ENCODE measurements at regions not wholly inside any gene's neighbourhood (a gene's known extent, or its start where the extent isn't known, plus 50 kb on each side); places are given as distances from the start of the nearest gene placed in this dataset.

- Histone ChIP-seq H3K9me2 (replicated peaks; ENCODE audit: control insufficient read depth, low read length) (no peaks in the 10 kb centered on the region), H3K4me1 (ENCODE audit: control insufficient read depth, low read length) (no peaks in the 10 kb centered on the region), H3K27ac (ENCODE audit: low read depth, low read length) (no peak overlapping the region), H3K27me3 (ENCODE audit: control insufficient read depth, low read length) (no peaks in the 10 kb centered on the region), H3K36me3 (ENCODE audit: control insufficient read depth, low read length) (no peaks in the 10 kb centered on the region), H3K4me2 (ENCODE audit: low read length) (no peak overlapping the region), H3F3A (ENCODE audit: control insufficient read depth, insufficient read depth) (no peaks in the 10 kb centered on the region), H4K20me1 (ENCODE audit: control insufficient read depth, insufficient read depth, low read depth, low read length) (no peaks in the 10 kb centered on the region), H3K79me2 (ENCODE audit: control insufficient read depth, low read length) (no peaks in the 10 kb centered on the region), H3K4me3 (ENCODE audit: low read length) (no peak overlapping the region), H3K9me3 (ENCODE audit: control insufficient read depth, insufficient read depth, low read length) (no peaks in the 10 kb centered on the region)
- TF ChIP-seq CTCF (IDR thresholded peaks at IDR 0.05; ENCODE audit: low read depth, low read length, poor library complexity, severe bottlenecking) (no peak), EZH2phosphoT487 (IDR thresholded peaks at IDR 0.05; ENCODE audit: borderline replicate concordance, low read length) (no peak)
Observed at GRCh38 chr3:167054926-167055325, 325.2 kb downstream of the ZBBX start.

- Histone ChIP-seq H3K4me3 (ENCODE audit: low read length) (no peak overlapping the region), H3K4me2 (ENCODE audit: low read length) (no peak overlapping the region), H3F3A (ENCODE audit: control insufficient read depth, insufficient read depth) (no peaks in the 10 kb centered on the region), H3K27ac (ENCODE audit: low read depth, low read length) (no peak overlapping the region), H3K36me3 (ENCODE audit: control insufficient read depth, low read length) (no peaks in the 10 kb centered on the region), H3K9me2 (replicated peaks; ENCODE audit: control insufficient read depth, low read length) (no peaks in the 10 kb centered on the region), H3K9me3 (ENCODE audit: control insufficient read depth, insufficient read depth, low read length) (no peaks in the 10 kb centered on the region), H3K4me1 (ENCODE audit: control insufficient read depth, low read length) (no peaks in the 10 kb centered on the region), H4K20me1 (ENCODE audit: control insufficient read depth, insufficient read depth, low read depth, low read length) (no peaks in the 10 kb centered on the region), H3K79me2 (ENCODE audit: control insufficient read depth, low read length) (no peaks in the 10 kb centered on the region), H3K27me3 (ENCODE audit: control insufficient read depth, low read length) (no peaks in the 10 kb centered on the region)
- no peak for TF ChIP-seq EZH2phosphoT487 (IDR thresholded peaks at IDR 0.05; ENCODE audit: borderline replicate concordance, low read length)
- TF ChIP-seq CTCF (IDR thresholded peaks at IDR 0.05; ENCODE audit: low read depth, low read length, poor library complexity, severe bottlenecking): no peak
Observed at GRCh38 chr3:167051421-167051820, 328.7 kb downstream of the ZBBX start.

GRCh38 chr3:167033866-167034265 is 346.2 kb downstream of the ZBBX start:
- no peak for TF ChIP-seq CTCF (IDR thresholded peaks at IDR 0.05; ENCODE audit: low read depth, low read length, poor library complexity, severe bottlenecking)
- TF ChIP-seq EZH2phosphoT487 (IDR thresholded peaks at IDR 0.05; ENCODE audit: borderline replicate concordance, low read length): no peak
- Histone ChIP-seq H3K9me3 (ENCODE audit: control insufficient read depth, insufficient read depth, low read length) (no peaks in the 10 kb centered on the region), H3K4me3 (ENCODE audit: low read length) (no peak overlapping the region), H3K79me2 (ENCODE audit: control insufficient read depth, low read length) (no peaks in the 10 kb centered on the region), H3K27ac (ENCODE audit: low read depth, low read length) (no peak overlapping the region), H3F3A (ENCODE audit: control insufficient read depth, insufficient read depth) (no peaks in the 10 kb centered on the region), H3K36me3 (ENCODE audit: control insufficient read depth, low read length) (no peaks in the 10 kb centered on the region), H3K27me3 (ENCODE audit: control insufficient read depth, low read length) (no peaks in the 10 kb centered on the region), H4K20me1 (ENCODE audit: control insufficient read depth, insufficient read depth, low read depth, low read length) (no peaks in the 10 kb centered on the region), H3K4me2 (ENCODE audit: low read length) (no peak overlapping the region), H3K9me2 (replicated peaks; ENCODE audit: control insufficient read depth, low read length) (no peaks in the 10 kb centered on the region), H3K4me1 (ENCODE audit: control insufficient read depth, low read length) (no peaks in the 10 kb centered on the region)
